Heart left ventricle (tissue), 13 donors: ENCODE measurements at regions not wholly inside any gene's neighbourhood (a gene's known extent, or its start where the extent isn't known, plus 50 kb on each side); places are given as distances from the start of the nearest gene placed in this dataset.

Experiments
- CTCF ChIP-seq, 12 donors: fragments of 200-600 bp; sonication (generic) in 4 of 12; IDR thresholded peaks; one replicate each; pipeline versions ENCODE4 v1.5.0 to v1.8.0; 2018 to 2022; ENCODE audit warnings: antibody characterized with exemption in 12 of 12, mild to moderate bottlenecking in 5 of 12
- POLR2A ChIP-seq, 2 donors: fragments of 450-650 bp; IDR thresholded peaks; one replicate each; pipeline ENCODE4 v1.6.1; 2017; ENCODE audit warnings: antibody characterized with exemption in 2 of 2, mild to moderate bottlenecking in 2 of 2, moderate library complexity in 2 of 2
- donor health status: ischemic (EF 13 %, LVEDD 7.1; RV severe dilation, severe dysfunction).
- donor health status: DM: no; HTN: yes; CAD: no.
- donor health status: DM: no; HTN: no; CAD: no.
- donor health status: ischemic (EF 25% LVEDD 6.9; RV normal size, moderate dysfunction).
- donor health status: ischemic (EF 25% LVEDD 5.7; RV mildly dilated, moderate dysfunction).
- donor health status: ischemic (EF 35%, LVEDD 5.7; RV mildly dilated, moderate dysfunction).
- donor health status: nonischemic (EF 11% LVEDD 7.7; RV severe dilation, severe dysfunction).
- donor health status: DM: yes; HTN: yes; CAD: no.
- donor health status: PGD.
- donor health status: ischemic (EF 29% LVEDD 5.4; RV normal size, mild dysfunction).
- donor health status: nonischemic (EF 23%, LVEDD 6.1; RV moderate dilation, normal function).

- TF ChIP-seq CTCF (IDR thresholded peaks at IDR 0.05) (no peak), POLR2A (IDR thresholded peaks at IDR 0.05) (no peak)
Measured at GRCh38 chr1:37299216-37299615, 175.2 kb upstream of the ZC3H12A start.
